Stimulated activated CD8-positive, alpha-beta memory T cell treated with anti-CD3 and anti-CD28 coated beads, Interleukin-12 subunit alpha, Interleukin-12 subunit beta, amount 100 ng/mL, for 4 hours (primary cell): ENCODE measurements at regions not wholly inside any gene's neighbourhood (a gene's known extent, or its start where the extent isn't known, plus 50 kb on each side); places are given as distances from the start of the nearest gene placed in this dataset.

Source experiments
- DNase-seq: peaks from one replicate; pipeline ENCODE4 v3.0.0-alpha.2; 2020; ENCODE audit warnings: low read depth

- DNase-seq, result no peak
Measured at GRCh38 chr5:166962461-166962860, 1329.0 kb upstream of the WWC1 start.

- no peak for DNase-seq
Measured at GRCh38 chr5:166963596-166963995, 1327.8 kb upstream of the WWC1 start.

- DNase-seq, result no peak
Measured at GRCh38 chr5:166977911-166978422, 1313.5 kb upstream of the WWC1 start.

GRCh38 chr5:166979307-166979895 is 1312.0 kb upstream of the WWC1 start:
- no peak for DNase-seq

GRCh38 chr5:166980666-166981065 is 1310.8 kb upstream of the WWC1 start:
- DNase-seq, result no peak

- no peak for DNase-seq
Measured at GRCh38 chr5:166982226-166982625, 1309.2 kb upstream of the WWC1 start.

- DNase-seq, result no peak
Measured at GRCh38 chr5:166991601-166992000, 1299.8 kb upstream of the WWC1 start.

GRCh38 chr5:166992108-166992507 is 1299.3 kb upstream of the WWC1 start:
- DNase-seq, result no peak

- no peak for DNase-seq
Measured at GRCh38 chr5:166992874-166993722, 1298.3 kb upstream of the WWC1 start.

GRCh38 chr5:166994226-166994625 is 1297.2 kb upstream of the WWC1 start:
- no peak for DNase-seq

- DNase-seq, result no peak
Measured at GRCh38 chr5:167001246-167001645, 1290.2 kb upstream of the WWC1 start.

GRCh38 chr5:167008705-167009104 is 1282.7 kb upstream of the WWC1 start:
- no peak for DNase-seq

GRCh38 chr5:167011196-167011595 is 1280.2 kb upstream of the WWC1 start:
- DNase-seq, result no peak

GRCh38 chr5:167012123-167013034 is 1279.1 kb upstream of the WWC1 start:
- no peak for DNase-seq

GRCh38 chr5:167014401-167015056 is 1276.9 kb upstream of the WWC1 start:
- no peak for DNase-seq

- DNase-seq, result no peak
Measured at GRCh38 chr5:167020418-167020817, 1271.0 kb upstream of the WWC1 start.

- no peak for DNase-seq
Measured at GRCh38 chr5:167029488-167029887, 1262.0 kb upstream of the WWC1 start.

- no peak for DNase-seq
Measured at GRCh38 chr5:167030500-167031120, 1260.8 kb upstream of the WWC1 start.

- no peak for DNase-seq
Measured at GRCh38 chr5:167036585-167036984, 1254.9 kb upstream of the WWC1 start.

GRCh38 chr5:167049043-167049663 is 1242.3 kb upstream of the WWC1 start:
- DNase-seq, result no peak
